BLaER1 (cell line): ENCODE measurements at regions not wholly inside any gene's neighbourhood (a gene's known extent, or its start where the extent isn't known, plus 50 kb on each side); places are given as distances from the start of the nearest gene placed in this dataset.
"Not testable (repeated sequence)": the region's sequence is repeated elsewhere in the genome, so short reads cannot be mapped to it uniquely, and the experiment has no call there.

ENCODE experiments used
- H3K27ac ChIP-seq: shearing (Covaris generic); formaldehyde crosslinking; 2 replicates; pipeline ENCODE4 v1.8.1; 2022
- H3K27me3 ChIP-seq: shearing (Covaris generic); formaldehyde crosslinking; 2 replicates; pipeline ENCODE4 v1.8.1; 2022
- H3K36me3 ChIP-seq: shearing (Covaris generic); formaldehyde crosslinking; 2 replicates; pipeline ENCODE4 v1.8.1; 2022
- H3K4me1 ChIP-seq: shearing (Covaris generic); formaldehyde crosslinking; 2 replicates; pipeline ENCODE4 v1.8.1; 2022
- H3K4me2 ChIP-seq: shearing (Covaris generic); formaldehyde crosslinking; 2 replicates; pipeline ENCODE4 v1.8.1; 2022
- H3K4me3 ChIP-seq: shearing (Covaris generic); formaldehyde crosslinking; 2 replicates; pipeline ENCODE4 v1.8.1; 2022
- H3K9ac ChIP-seq: shearing (Covaris generic); formaldehyde crosslinking; 2 replicates; pipeline ENCODE4 v1.8.1; 2022
- H3K9me3 ChIP-seq: shearing (Covaris generic); formaldehyde crosslinking; 2 replicates; pipeline ENCODE4 v1.8.1; 2022
- H4K20me1 ChIP-seq: shearing (Covaris generic); formaldehyde crosslinking; 2 replicates; pipeline ENCODE4 v1.8.1; 2022
- Cebpa-rat ChIP-seq: shearing (Covaris generic); IDR thresholded peaks from 2 replicates; pipeline ENCODE4 v1.8.1; 2022

- H3K9me3 ChIP-seq = no peaks in the 10 kb centered on the region
- no peaks in the 10 kb centered on the region for H3K27me3 ChIP-seq
- no peaks in the 10 kb centered on the region for H3K4me1 ChIP-seq
- H3K4me3 ChIP-seq = no peak overlapping the region
- H3K9ac ChIP-seq = no peak overlapping the region
- no peak for TF ChIP-seq Cebpa-rat
- no peak overlapping the region for H3K27ac ChIP-seq
- H3K4me2 ChIP-seq = no peak overlapping the region
- no peaks in the 10 kb centered on the region for H3K36me3 ChIP-seq
- H4K20me1 ChIP-seq = no peaks in the 10 kb centered on the region
Observed at GRCh38 chr4:125262502-125262901, 52.3 kb upstream of the FAT4 start.

GRCh38 chr4:125262079-125262478 is 52.7 kb upstream of the FAT4 start:
- H4K20me1 ChIP-seq = no peaks in the 10 kb centered on the region
- H3K27me3 ChIP-seq = no peaks in the 10 kb centered on the region
- no peaks in the 10 kb centered on the region for H3K9me3 ChIP-seq
- no peak overlapping the region for H3K4me2 ChIP-seq
- no peak overlapping the region for H3K27ac ChIP-seq
- no peaks in the 10 kb centered on the region for H3K4me1 ChIP-seq
- TF ChIP-seq Cebpa-rat = no peak
- no peak overlapping the region for H3K9ac ChIP-seq
- no peak overlapping the region for H3K4me3 ChIP-seq
- no peaks in the 10 kb centered on the region for H3K36me3 ChIP-seq

- Histone ChIP-seq H3K9ac (no peak overlapping the region), H3K27ac (no peak overlapping the region), H3K27me3 (no peaks in the 10 kb centered on the region), H3K4me2 (no peak overlapping the region), H3K4me3 (no peak overlapping the region), H3K9me3 (no peaks in the 10 kb centered on the region), H3K4me1 (no peaks in the 10 kb centered on the region), H3K36me3 (no peaks in the 10 kb centered on the region), H4K20me1 (no peaks in the 10 kb centered on the region)
- TF ChIP-seq Cebpa-rat = no peak
Observed at GRCh38 chr4:125254106-125254505, 60.6 kb upstream of the FAT4 start.

DNA sequence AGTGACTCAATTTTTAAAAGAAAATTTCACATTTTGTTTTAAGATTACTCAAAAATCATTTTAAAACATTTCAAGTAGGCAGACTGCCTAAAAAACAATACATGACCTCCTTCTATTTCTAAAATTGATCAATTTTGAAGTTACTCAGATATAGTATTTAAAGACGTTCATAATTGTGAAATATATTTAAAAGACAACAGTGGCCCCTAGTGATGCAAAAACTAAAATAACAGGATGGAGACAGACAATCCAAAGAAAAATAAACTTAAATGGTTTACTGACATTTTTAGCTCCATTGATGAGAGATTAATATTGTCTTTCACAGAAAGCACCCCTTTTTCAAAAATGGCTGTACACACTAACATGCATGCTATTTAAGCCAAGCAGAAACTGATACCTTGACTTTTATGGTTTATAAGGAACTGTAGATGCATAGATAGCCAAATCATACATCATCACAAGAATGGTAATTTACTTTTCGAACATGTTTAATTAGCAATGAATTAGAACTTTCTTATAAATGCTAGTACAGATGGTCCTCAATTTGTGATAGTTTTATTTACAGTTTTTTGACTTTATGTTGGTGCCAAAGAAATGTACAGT is 69.8 kb upstream of the FAT4 start:
- H4K20me1 ChIP-seq = no peaks in the 10 kb centered on the region
- H3K9me3 ChIP-seq = no peaks in the 10 kb centered on the region
- no peak overlapping the region for H3K4me2 ChIP-seq
- H3K27ac ChIP-seq = no peak overlapping the region
- no peak overlapping the region for H3K4me3 ChIP-seq
- no peaks in the 10 kb centered on the region for H3K4me1 ChIP-seq
- no peak overlapping the region for H3K9ac ChIP-seq
- H3K36me3 ChIP-seq = no peaks in the 10 kb centered on the region
- no peak for TF ChIP-seq Cebpa-rat
- H3K27me3 ChIP-seq = no peaks in the 10 kb centered on the region

GRCh38 chr4:125243789-125244397 is 70.9 kb upstream of the FAT4 start:
- Histone ChIP-seq H4K20me1 (no peaks in the 10 kb centered on the region), H3K36me3 (no peaks in the 10 kb centered on the region), H3K27ac (no peak overlapping the region), H3K9ac (no peak overlapping the region), H3K4me3 (no peak overlapping the region), H3K4me1 (no peaks in the 10 kb centered on the region), H3K4me2 (no peak overlapping the region), H3K9me3 (no peaks in the 10 kb centered on the region), H3K27me3 (no peaks in the 10 kb centered on the region)
- TF ChIP-seq Cebpa-rat = no peak

DNA sequence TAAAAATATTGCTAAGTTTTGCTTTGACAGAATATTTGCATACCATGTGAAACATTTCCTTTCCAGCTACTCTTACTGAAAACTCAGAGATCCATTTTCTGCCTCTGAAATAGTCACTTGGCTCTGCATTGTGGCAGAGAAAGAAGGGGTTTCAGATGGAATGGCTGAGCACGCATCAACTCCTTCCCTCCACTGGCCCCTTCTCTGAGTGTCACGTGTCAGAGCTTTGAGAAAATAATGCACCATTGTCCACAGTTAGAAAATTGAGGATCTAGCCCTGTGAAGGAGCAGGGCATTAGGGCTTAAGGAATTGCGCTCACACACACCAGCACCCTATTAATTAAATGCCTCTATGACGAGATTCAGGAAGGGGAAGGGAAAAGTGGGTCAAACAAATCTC is 78.8 kb upstream of the FAT4 start:
- H3K36me3 ChIP-seq = no peaks in the 10 kb centered on the region
- no peaks in the 10 kb centered on the region for H3K9me3 ChIP-seq
- H3K27me3 ChIP-seq = no peaks in the 10 kb centered on the region
- no peaks in the 10 kb centered on the region for H3K4me1 ChIP-seq
- H3K27ac ChIP-seq = no peak overlapping the region
- H3K4me2 ChIP-seq = no peak overlapping the region
- no peak overlapping the region for H3K4me3 ChIP-seq
- TF ChIP-seq Cebpa-rat = no peak
- H3K9ac ChIP-seq = no peak overlapping the region
- no peaks in the 10 kb centered on the region for H4K20me1 ChIP-seq

DNA sequence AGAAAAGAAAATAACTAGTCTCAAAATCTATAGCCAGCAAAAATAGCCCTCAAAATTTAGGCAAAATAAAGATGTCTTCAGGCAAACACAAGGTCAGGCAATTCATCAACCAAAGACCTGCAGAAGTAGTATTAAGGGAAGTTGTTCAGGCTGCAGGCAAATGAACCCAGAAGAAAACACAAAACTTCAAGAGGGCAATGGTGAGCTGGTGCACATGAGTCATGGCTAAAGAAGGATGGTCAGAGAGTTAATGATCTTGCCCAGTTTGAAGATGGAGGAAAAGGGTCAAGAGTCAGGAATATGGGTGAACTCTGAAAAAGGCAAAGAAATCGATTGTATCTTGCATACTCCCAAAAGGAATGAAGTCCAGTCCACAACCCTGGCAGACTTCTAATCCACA is 83.1 kb upstream of the FAT4 start:
- H3K4me3 ChIP-seq = no peak overlapping the region
- H3K4me2 ChIP-seq = no peak overlapping the region
- no peaks in the 10 kb centered on the region for H3K4me1 ChIP-seq
- H3K9ac ChIP-seq = no peak overlapping the region
- H3K9me3 ChIP-seq = no peaks in the 10 kb centered on the region
- TF ChIP-seq Cebpa-rat = no peak
- H3K27me3 ChIP-seq = no peaks in the 10 kb centered on the region
- no peaks in the 10 kb centered on the region for H3K36me3 ChIP-seq
- H4K20me1 ChIP-seq = no peaks in the 10 kb centered on the region
- H3K27ac ChIP-seq = no peak overlapping the region

DNA sequence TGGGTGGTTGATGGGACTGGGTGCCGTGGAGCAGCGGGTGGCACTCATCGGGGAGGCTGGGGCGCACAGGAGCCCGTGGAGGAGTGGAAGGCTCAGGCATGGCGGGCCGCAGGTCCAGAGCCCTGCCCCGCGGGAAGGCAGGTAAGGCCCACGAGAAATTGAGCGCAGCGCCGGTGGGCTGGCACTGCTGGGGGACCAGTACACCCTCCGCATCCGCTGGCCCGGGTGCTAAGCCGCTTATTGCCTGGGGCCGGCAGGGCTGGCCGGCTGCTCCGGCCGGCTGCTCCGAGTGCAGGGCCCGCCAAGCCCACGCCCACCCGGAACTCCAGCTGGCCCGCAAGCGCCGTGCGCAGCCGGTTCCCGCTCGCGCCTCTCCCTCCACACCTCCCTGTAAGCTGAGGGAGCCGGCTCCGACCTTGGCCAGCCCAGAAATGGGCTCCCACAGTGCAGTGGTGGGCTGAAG is 85.1 kb upstream of the FAT4 start:
- no peaks in the 10 kb centered on the region for H4K20me1 ChIP-seq
- TF ChIP-seq Cebpa-rat = no peak
- H3K27me3 ChIP-seq = no peaks in the 10 kb centered on the region
- no peak overlapping the region for H3K9ac ChIP-seq
- no peak overlapping the region for H3K27ac ChIP-seq
- no peaks in the 10 kb centered on the region for H3K4me1 ChIP-seq
- H3K9me3 ChIP-seq = no peaks in the 10 kb centered on the region
- H3K4me3 ChIP-seq = no peak overlapping the region
- no peak overlapping the region for H3K4me2 ChIP-seq
- no peaks in the 10 kb centered on the region for H3K36me3 ChIP-seq

- no peak overlapping the region for H3K27ac ChIP-seq
- no peaks in the 10 kb centered on the region for H4K20me1 ChIP-seq
- H3K36me3 ChIP-seq = no peaks in the 10 kb centered on the region
- H3K9me3 ChIP-seq = no peaks in the 10 kb centered on the region
- no peaks in the 10 kb centered on the region for H3K27me3 ChIP-seq
- no peaks in the 10 kb centered on the region for H3K4me1 ChIP-seq
- no peak overlapping the region for H3K4me2 ChIP-seq
- no peak for TF ChIP-seq Cebpa-rat
- H3K4me3 ChIP-seq = no peak overlapping the region
- H3K9ac ChIP-seq = no peak overlapping the region
Observed at GRCh38 chr4:125225806-125226205, 88.9 kb upstream of the FAT4 start.

DNA sequence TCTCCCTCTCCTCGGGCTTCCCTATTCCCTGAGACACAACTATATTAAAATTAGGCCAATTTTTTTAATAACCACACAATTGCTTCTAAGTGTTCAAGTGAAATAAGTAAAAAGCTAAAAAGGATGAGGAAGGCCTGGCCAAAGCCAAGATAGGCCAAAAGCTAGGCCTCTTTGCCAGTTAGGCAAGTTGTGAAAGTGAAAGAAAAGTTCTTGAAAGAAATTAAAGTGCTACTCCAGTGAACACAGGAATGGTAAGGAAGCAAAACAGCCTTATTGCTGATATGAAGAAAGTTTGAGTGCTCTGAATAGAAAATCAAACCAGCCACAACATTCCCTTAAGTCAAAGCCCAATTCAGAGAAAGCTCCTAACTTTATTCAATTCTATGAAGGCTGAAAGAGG is 114.2 kb upstream of the FAT4 start:
- Histone ChIP-seq H3K9ac (no peak overlapping the region), H3K27me3 (no peaks in the 10 kb centered on the region), H3K9me3 (no peaks in the 10 kb centered on the region), H3K4me1 (peaks cover 10% of the 10 kb centered on the region; the same call in 1 of the 2 replicates), H3K4me3 (no peak overlapping the region), H3K4me2 (no peak overlapping the region), H4K20me1 (no peaks in the 10 kb centered on the region), H3K36me3 (no peaks in the 10 kb centered on the region), H3K27ac (no peak overlapping the region)
- TF ChIP-seq Cebpa-rat = no peak

DNA sequence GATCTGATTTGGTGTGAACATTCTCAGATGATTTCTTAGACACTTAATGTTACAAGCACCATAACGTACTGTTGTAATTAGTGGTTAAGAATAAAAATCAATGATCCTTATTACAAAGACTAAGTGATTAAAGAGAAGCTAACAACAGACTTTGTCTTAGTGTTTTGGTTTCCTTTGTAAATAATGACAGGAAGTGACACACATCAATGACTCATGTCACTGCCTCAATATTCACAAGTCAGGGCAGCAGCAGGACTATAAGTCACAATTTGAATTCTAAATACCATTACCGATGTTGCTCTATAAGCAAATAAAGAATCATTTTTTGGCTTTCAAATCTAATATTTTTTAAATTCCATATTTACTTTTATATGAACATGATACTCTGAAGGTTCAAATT is 115.8 kb upstream of the FAT4 start:
- no peaks in the 10 kb centered on the region for H3K36me3 ChIP-seq
- TF ChIP-seq Cebpa-rat = no peak

GRCh38 chr4:125191874-125192459 is 122.8 kb upstream of the FAT4 start:
- not testable (repeated sequence) for H3K27me3 ChIP-seq, H3K4me2 ChIP-seq, H3K4me1 ChIP-seq, H3K4me3 ChIP-seq, H3K27ac ChIP-seq, H4K20me1 ChIP-seq, H3K36me3 ChIP-seq, H3K9ac ChIP-seq
- H3K9me3 ChIP-seq = peaks cover 13% of the 10 kb centered on the region; the same call in 1 of the 2 replicates

More for the DNA sequence above, 115.8 kb upstream of the FAT4 start:
- Histone ChIP-seq H3K4me1 (peaks cover 10% of the 10 kb centered on the region; the same call in 1 of the 2 replicates), H3K27ac (no peak overlapping the region), H4K20me1 (no peaks in the 10 kb centered on the region), H3K9ac (no peak overlapping the region), H3K27me3 (no peaks in the 10 kb centered on the region), H3K4me2 (no peak overlapping the region; the same call in 1 of the 2 replicates), H3K4me3 (no peak overlapping the region), H3K9me3 (no peaks in the 10 kb centered on the region)
